ENCODE measurements at regions not wholly inside any gene's neighbourhood (a gene's known extent, or its start where the extent isn't known, plus 50 kb on each side); places are given as distances from the start of the nearest gene placed in this dataset.
A peak's percentile ranks its signal among the peaks of the same experiment; 100 is the strongest.

DNA sequence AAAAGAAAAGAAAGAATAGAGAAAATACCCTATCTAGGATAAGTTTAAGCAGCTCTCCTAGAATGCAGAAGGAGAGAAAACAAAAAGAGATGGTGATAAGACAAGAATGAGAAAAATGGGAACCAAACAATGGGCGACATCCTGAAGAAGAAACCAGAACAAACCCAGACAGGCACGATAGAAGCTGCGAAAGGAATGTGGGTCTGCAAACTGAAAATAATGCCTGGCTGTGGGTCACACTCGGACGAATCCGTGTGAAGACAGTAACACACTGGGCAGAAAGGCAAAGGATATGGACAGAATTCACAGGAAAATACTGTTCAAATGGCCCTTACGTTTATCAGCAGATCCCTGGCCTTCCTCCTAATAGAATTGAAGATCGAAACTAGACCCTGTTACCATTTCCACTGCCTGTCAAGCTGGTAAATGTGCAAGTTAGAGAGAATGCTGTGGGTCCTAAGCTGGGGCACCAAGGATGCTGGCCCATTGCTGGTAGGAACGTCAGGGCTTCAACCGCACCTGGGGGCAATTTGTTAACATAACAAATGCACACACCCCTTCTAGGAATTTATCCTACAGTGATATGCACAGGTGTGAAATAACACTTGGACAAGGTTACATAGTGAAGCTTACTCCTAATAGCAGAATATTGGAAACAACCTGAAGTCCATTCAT lies 117.5 kb upstream of the RFLNA start:
- Histone ChIP-seq H3K9me3 (ENCODE audit: insufficient read depth, low read depth, low read length) (no peaks in the 10 kb centered on the region), H3K36me3 (ENCODE audit: insufficient read depth, low read length) (no peaks in the 10 kb centered on the region), H3K9ac (ENCODE audit: low read length) (no peak overlapping the region), H3K4me2 (ENCODE audit: low read length) (no peak overlapping the region), H3K4me3 (ENCODE audit: insufficient read depth, low read depth, low read length) (no peak overlapping the region), H3K4me1 (ENCODE audit: insufficient read depth, low read length) (no peaks in the 10 kb centered on the region), H3K27ac (ENCODE audit: low read depth, low read length) (no peak overlapping the region), H3K79me2 (ENCODE audit: insufficient read depth, low read length) (no peaks in the 10 kb centered on the region), H2AFZ (ENCODE audit: low read depth, low read length) (no peak overlapping the region), H4K20me1 (ENCODE audit: insufficient read depth, low read length) (no peaks in the 10 kb centered on the region), H3K27me3 (ENCODE audit: insufficient read depth, low read length) (no peaks in the 10 kb centered on the region)
- H3K36me3 Mint-ChIP-seq (ENCODE audit: low read depth, unreplicated experiment) = peaks cover 5% of the 10 kb centered on the region
- TF ChIP-seq CTCF (IDR thresholded peaks at IDR 0.05; ENCODE audit: insufficient read depth, low read depth, low read length) = no peak
- TF ChIP-seq EZH2 (IDR thresholded peaks at IDR 0.05; ENCODE audit: insufficient read depth, low read length) = no peak
- FAIRE-seq (no peak), DNase-seq (ENCODE audit: low read depth) (no peak)
- H3K9me3 Mint-ChIP-seq (ENCODE audit: unreplicated experiment) = peaks cover 8% of the 10 kb centered on the region
- peaks cover 4% of the 10 kb centered on the region for H3K27me3 Mint-ChIP-seq (ENCODE audit: low read depth, unreplicated experiment)
- H3K4me1 Mint-ChIP-seq (ENCODE audit: low read depth, unreplicated experiment) = peaks cover 9% of the 10 kb centered on the region
- no peak overlapping the region for H3K4me3 Mint-ChIP-seq (ENCODE audit: unreplicated experiment)
- no peak overlapping the region for H3K27ac Mint-ChIP-seq (ENCODE audit: unreplicated experiment)

DNA sequence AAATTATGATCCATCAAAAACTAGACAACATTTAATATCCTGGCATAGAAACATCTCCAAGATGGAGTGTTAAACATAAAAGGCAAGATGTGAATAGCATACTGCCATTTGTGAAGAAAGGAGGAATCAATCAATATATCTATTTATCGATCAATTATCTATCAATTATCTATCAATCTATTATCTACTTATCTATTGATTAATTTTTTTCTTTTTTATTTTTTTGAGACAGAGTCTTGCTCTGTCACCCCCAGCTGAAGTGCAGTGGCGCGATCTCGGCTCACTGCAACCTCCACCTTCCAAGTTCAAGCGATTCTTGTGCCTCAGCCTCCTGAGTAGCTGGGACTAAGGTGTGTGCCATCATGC lies 117.0 kb upstream of the RFLNA start:
- H3K4me3 Mint-ChIP-seq (ENCODE audit: unreplicated experiment) = no peak overlapping the region
- Histone ChIP-seq H3K27ac (ENCODE audit: low read depth, low read length) (no peak overlapping the region), H2AFZ (ENCODE audit: low read depth, low read length) (no peak overlapping the region), H3K9me3 (ENCODE audit: insufficient read depth, low read depth, low read length) (no peaks in the 10 kb centered on the region), H3K9ac (ENCODE audit: low read length) (no peak overlapping the region), H3K36me3 (ENCODE audit: insufficient read depth, low read length) (no peaks in the 10 kb centered on the region), H4K20me1 (ENCODE audit: insufficient read depth, low read length) (no peaks in the 10 kb centered on the region), H3K27me3 (ENCODE audit: insufficient read depth, low read length) (no peaks in the 10 kb centered on the region), H3K4me3 (ENCODE audit: insufficient read depth, low read depth, low read length) (no peak overlapping the region), H3K4me1 (ENCODE audit: insufficient read depth, low read length) (no peaks in the 10 kb centered on the region), H3K79me2 (ENCODE audit: insufficient read depth, low read length) (no peaks in the 10 kb centered on the region), H3K4me2 (ENCODE audit: low read length) (no peak overlapping the region)
- H3K27me3 Mint-ChIP-seq (ENCODE audit: low read depth, unreplicated experiment) = peaks cover 4% of the 10 kb centered on the region
- peaks cover 7% of the 10 kb centered on the region for H3K4me1 Mint-ChIP-seq (ENCODE audit: low read depth, unreplicated experiment)
- FAIRE-seq (no peak), DNase-seq (ENCODE audit: low read depth) (no peak)
- H3K36me3 Mint-ChIP-seq (ENCODE audit: low read depth, unreplicated experiment) = peaks cover 5% of the 10 kb centered on the region
- TF ChIP-seq CTCF (IDR thresholded peaks at IDR 0.05; ENCODE audit: insufficient read depth, low read depth, low read length) (no peak), EZH2 (IDR thresholded peaks at IDR 0.05; ENCODE audit: insufficient read depth, low read length) (no peak)
- peaks cover 8% of the 10 kb centered on the region for H3K9me3 Mint-ChIP-seq (ENCODE audit: unreplicated experiment)
- H3K27ac Mint-ChIP-seq (ENCODE audit: unreplicated experiment) = no peak overlapping the region

GRCh38 chr12:124179936-124180607 lies 114.8 kb upstream of the RFLNA start:
- TF ChIP-seq EZH2 (IDR thresholded peaks at IDR 0.05; ENCODE audit: insufficient read depth, low read length) (no peak), CTCF (IDR thresholded peaks at IDR 0.05; ENCODE audit: insufficient read depth, low read depth, low read length) (no peak)
- Mint-ChIP-seq H3K4me3 (ENCODE audit: unreplicated experiment) (no peak overlapping the region), H3K4me1 (ENCODE audit: low read depth, unreplicated experiment) (peaks cover 7% of the 10 kb centered on the region)

More at GRCh38 chr12:124179936-124180607, 114.8 kb upstream of the RFLNA start:
- Histone ChIP-seq H3K27me3 (ENCODE audit: insufficient read depth, low read length) (no peaks in the 10 kb centered on the region), H4K20me1 (ENCODE audit: insufficient read depth, low read length) (no peaks in the 10 kb centered on the region), H3K27ac (ENCODE audit: low read depth, low read length) (no peak overlapping the region), H3K9me3 (ENCODE audit: insufficient read depth, low read depth, low read length) (no peaks in the 10 kb centered on the region), H3K36me3 (ENCODE audit: insufficient read depth, low read length) (no peaks in the 10 kb centered on the region), H3K4me3 (ENCODE audit: insufficient read depth, low read depth, low read length) (no peak overlapping the region), H3K4me1 (ENCODE audit: insufficient read depth, low read length) (no peaks in the 10 kb centered on the region), H3K4me2 (ENCODE audit: low read length) (no peak overlapping the region), H3K79me2 (ENCODE audit: insufficient read depth, low read length) (no peaks in the 10 kb centered on the region), H3K9ac (ENCODE audit: low read length) (no peak overlapping the region), H2AFZ (ENCODE audit: low read depth, low read length) (no peak overlapping the region)
- peaks cover 5% of the 10 kb centered on the region for H3K36me3 Mint-ChIP-seq (ENCODE audit: low read depth, unreplicated experiment)
- no peak for FAIRE-seq
- H3K27me3 Mint-ChIP-seq (ENCODE audit: low read depth, unreplicated experiment) = peaks cover 8% of the 10 kb centered on the region
- H3K9me3 Mint-ChIP-seq (ENCODE audit: unreplicated experiment) = peaks cover 8% of the 10 kb centered on the region
- peak overlapping the region; percentile 56 for H3K27ac Mint-ChIP-seq (ENCODE audit: unreplicated experiment)
- DNase-seq (ENCODE audit: low read depth) = peak; percentile 59
